ENCODE measurements at regions not wholly inside any gene's neighbourhood (a gene's known extent, or its start where the extent isn't known, plus 50 kb on each side); places are given as distances from the start of the nearest gene placed in this dataset.
A peak's percentile ranks its signal among the peaks of the same experiment; 100 is the strongest.
"Not testable (repeated sequence)": the region's sequence is repeated elsewhere in the genome, so short reads cannot be mapped to it uniquely, and the experiment has no call there.

DNA sequence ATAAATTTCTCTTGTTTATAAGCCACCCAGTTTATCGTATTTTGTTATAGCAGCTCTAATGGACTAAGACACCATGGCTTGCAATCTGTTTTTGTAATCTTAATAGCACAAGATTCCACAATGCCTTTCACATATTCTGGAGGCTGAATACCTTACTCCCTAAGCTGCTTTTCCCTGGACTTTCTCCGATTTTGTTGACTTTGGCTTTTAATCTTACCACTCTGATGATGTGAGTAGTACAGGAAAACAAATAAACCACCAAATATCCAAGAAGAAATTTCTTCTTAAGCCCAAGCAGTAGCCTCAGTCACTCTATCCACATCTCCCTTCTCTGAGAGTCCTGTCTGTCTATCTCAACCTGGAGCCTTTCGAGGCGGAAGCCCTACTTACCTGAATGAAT is 838.6 kb downstream of the LTN1 start:
- DNase-seq: no peak

DNA sequence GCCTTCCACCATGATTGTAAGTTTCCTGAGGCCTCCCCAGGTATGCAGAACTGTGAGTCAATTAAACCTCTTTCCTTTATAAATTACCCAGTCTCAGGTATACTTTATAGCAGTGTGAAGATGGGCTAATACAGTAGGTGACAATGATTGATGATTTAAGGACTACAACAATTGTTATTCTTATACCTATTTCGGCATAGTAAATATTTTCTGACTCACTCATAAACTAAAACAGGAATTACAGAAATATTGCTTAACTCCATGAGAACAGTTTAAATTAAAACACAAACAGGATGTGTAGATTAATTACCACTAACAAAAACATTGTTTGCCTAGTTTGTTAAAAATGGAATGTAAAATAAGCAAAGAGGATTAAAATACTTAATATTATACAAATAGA is 839.9 kb downstream of the LTN1 start:
- DNase-seq: no peak

DNA sequence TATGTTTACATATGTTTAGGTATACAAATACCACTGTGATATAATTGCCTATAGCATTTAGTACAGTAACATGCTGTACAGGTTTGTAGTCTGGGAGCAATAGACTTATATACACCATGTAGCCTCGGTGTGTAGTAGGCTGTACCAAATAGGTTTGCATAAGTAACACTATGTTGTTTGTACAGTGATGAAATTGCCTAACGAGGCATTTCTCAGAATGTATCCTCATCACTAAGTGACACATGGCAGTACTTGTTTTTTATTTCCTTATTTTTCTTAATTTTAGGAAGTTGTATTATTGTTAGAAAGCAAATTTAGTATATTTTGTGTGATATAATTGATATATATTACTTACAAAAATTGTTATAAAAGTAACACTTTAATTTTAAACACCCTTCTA is 840.9 kb downstream of the LTN1 start:
- no peak for DNase-seq

DNA sequence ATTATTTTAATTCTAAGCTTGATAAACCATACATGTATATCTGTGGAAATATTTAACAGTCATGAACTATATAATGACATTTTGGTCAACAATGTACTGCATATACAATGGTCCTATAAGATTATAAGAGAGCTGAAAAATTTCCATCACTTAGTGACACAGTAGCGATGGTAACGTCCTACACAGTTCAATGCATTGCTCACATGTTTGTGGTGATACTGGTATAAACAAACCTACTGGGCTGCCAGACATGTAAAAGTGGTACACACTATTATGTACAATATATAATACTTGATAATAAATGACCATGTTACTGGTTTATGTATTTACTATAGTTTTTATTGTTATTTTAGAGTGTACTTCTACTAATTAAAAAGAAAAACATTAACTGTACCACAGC is 841.9 kb downstream of the LTN1 start:
- no peak for DNase-seq

DNA sequence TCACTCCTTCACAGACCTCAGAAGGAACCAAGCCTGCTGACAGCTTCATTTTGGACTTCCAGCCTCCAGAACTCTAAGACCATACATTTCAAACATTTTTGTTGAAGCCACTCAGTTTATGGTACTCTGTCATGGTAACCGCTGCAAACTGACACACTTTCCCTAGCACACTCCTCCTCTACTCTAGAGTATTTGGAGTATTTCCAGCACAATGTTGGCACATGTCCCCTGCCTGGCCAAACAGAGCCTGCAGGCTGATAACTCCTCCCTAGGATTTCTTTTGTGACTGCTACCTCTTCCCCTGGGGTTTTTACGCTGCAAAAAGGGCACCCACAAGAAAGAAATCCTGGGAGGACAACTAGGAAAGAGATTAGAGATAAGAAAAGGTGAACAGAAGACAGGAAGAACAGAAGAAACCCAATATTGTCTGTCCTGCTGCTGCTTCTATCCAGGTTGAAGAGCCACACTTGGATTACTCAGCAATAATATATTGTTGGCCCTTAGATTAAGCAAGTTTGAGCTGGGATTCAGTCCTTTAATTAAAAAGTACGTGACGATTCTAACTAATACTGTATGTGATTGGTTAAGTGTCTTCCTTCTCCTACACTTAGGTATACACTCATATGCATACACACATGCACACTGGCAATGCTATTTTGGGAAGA is 844.1 kb downstream of the LTN1 start:
- DNase-seq: peak; percentile 13

DNA sequence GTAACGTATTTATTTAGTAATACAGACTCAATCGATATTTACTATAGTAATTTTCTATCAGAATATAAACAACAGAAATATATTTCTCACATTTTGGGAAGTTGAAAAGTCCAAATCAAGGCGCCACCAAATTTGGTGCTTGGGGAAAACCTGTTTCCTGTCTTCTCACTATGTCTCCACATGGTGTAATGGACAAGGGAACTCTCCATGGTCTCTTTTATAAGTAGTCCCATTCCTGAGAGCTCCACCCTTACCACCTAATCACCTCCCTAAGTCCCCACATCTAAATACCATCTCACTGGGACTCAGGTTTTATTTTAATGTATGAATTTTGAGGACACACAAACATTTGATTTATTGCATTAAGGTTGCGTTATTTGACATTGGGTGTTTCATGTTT is 848.0 kb downstream of the LTN1 start:
- DNase-seq: no peak

DNA sequence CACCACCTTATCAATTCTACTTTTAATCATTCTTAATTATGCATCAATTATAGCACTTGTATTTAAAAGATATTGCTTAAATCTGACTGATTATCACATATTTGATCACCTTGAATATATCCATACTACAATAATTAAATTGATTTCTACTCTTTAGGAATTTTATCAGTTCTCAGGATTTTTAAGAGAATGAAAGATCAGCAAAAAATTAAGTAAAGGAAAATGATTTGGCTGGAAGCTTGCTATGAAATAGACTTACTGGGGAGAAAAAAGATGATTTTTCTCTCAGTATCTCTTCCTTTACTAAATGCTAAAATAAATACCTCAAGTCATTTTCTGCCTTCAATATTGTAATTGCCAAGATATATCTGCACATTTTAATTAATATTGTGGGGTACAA is 848.6 kb downstream of the LTN1 start:
- no peak for DNase-seq

DNA sequence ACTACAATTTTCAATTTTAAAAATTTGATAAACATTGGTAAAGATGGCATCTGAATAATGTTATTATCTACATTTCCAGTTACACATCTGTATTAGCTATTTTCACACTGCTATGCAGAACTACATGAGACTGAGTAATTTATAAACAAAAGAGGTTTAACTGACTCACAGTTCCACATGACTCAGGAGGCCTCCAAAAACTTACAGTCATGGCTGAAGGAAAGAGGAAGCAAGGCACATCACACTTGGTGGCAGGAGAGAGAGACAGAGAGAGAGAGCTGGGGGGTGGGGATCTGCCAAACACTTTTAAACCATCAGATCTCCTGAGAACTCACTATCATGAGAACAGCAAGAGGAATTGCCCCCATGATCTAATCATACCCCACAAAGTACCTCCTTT is 850.0 kb downstream of the LTN1 start:
- no peak for DNase-seq

DNA sequence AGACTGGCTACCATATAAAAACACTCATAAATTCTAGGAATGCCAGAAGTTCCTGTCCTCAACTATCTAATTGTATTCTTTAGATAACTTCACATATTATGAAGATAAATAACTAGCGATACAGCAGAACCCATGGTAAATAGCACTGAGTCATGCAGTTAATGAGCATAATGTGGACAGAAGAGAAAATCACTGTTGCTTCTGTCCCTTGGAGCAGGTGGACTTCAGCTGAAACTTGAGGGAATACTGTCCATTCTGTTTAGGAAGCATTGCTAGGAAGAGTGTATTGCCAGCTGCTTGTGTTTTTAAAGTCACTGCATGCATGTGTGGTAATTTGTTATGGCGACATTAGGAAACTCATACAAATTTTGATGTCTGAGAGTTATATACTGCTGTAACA is 854.4 kb downstream of the LTN1 start:
- DNase-seq: no peak

DNA sequence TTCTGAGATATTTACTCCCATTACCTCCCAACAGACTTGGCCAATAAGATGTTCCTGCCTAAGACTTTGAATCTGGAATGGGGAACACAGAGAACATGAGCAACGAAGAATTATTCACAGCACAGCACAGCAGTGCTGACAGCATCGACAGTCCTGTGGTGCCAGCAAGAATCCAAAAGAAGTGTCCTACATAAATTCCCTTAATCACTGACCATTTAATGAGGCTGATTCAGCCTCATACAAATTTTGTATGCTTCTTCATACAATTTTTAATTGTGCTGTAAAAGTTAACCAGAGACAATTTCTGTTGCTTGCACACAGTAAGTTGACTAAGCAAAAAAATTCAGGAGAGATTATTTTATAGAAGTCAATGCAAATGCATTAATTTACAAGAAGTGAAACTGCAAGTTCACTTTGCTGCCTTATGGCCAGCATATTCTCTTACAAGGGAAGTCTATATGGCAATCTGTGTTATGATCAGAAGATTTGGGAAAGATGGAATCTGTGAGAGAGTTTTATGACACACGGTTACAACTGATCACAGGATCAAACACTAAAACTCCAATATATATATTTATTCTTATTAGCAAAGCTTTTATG is 855.9 kb downstream of the LTN1 start:
- DNase-seq: no peak

DNA sequence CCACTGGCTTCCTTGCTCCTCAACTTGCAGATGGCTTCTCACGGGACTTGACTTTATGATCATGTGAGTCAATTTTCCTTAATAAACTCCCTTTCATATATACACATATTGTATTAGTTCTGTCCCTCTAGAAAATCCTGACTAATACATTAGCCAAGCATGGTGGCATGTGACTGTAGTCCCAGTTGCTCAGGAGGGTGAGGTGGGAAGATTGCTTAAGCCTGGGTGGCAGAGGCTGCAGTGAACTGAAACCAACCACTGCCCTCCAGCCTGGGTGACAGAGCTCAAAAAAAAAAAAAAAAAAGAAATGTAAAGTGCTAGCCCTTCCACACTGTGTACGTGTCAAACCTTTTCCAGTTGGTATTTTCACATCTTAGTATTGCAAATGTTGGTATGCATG is 857.0 kb downstream of the LTN1 start:
- no peak for DNase-seq

DNA sequence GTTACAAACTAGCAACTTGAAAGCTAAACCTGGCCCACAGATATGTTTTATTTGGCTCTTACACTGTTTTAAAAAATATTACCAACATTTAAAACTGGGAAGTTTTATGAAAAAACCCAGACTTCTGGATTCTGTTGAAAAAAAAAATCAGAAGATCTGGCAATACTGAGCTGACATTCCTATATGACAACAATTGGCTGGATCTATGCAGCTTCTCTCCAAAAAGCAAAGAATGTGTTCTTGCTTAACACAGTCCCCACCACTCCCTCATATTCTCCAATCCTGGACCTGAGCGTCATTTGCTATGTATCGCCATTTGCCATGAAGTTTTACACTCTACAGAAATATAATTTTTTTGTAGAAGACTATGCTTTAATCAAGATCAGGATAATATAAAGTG is 859.6 kb downstream of the LTN1 start:
- no peak for DNase-seq

DNA sequence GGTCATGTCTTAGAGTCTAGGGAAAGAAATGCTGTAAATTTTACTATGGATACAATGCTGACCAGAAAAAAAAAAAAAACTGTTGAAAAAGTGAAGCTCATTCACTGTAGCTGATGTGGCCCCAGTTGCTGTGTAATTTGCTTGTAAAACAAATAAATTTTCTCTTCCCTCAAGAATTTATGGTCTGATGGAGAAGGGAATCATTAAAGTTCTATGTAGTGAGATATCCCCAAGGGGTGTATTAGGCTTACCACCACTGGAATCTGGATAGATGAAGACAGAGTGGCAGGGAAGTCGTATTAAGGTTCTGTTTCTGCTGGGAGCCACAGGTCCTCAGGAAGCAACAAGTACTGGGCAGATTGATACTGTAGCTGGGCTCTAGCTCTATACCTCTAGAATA is 860.0 kb downstream of the LTN1 start:
- DNase-seq: no peak

DNA sequence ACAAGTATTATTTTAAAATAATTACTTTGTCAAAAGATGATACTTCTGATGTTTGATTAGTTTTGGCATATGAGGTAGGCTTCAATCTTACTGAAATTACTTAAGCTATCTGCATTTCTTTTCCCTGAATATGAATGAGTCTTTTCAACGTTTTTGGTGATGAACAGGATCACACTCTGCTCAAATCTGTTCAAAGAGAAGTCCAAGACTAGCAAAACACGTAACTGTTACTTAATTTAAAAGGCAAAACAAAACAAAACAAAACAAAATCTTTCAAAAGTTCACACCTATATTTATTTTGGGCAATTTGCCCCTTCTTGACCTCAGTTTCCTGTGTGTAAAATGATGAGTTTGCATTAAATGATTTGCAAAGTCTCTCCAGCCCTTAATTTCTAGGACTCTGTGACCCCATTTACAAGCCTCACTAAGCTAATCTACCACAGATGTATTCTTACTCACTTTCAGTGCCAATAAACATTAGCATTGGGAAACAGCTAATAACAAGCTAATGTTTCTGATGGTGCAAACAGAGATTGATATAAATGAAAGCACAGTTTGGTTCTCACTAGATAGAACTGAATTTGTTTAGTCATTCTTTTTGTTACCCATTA is 865.4 kb downstream of the LTN1 start:
- DNase-seq: no peak

DNA sequence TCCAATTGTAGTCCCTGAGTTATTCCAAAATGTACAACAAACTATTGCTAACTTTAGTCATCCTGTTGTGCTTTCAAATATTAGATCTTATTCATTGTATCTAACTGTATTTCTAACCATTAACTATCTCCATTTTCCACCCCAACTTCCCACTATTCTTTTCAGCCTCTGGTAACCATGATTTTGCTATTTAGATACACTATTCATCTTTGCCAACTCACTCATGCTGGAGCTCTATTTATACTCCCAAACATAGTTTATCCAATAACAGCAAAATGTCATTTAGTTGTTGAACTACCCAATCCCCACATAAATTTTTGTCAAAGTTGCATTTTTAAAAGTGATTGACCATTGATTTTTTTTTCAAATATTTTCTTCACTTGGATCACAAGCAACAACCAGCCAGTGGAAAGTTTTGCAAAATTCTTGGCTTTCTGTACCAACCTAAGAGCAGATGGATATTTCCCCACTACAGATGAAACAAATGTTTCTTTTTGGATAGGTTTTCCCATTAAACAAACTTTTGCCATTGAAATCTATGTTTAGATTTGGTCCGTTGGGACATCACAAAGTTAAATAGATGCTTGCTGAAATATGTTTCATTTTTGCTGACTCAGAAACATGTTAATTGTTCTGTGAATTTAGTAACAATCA is 866.0 kb downstream of the LTN1 start:
- no peak for DNase-seq

DNA sequence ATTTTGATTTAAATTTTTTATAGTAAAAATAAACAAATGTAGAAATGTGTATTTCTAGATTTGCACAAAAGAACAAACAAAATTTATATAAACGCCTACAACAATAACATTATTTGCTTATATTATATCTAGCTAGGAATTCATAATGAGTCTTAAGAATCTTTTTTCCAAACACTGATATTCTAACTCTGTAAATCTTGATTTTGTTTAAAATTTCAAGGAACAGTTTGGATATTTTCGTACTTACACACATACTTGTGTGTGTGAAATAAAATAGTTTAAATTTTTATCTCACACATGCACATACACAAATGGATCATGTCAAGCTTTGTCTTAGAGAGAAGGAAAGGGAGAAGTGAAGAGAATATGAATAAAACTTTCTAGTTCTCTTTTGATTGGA is 868.1 kb downstream of the LTN1 start:
- DNase-seq: no peak

DNA sequence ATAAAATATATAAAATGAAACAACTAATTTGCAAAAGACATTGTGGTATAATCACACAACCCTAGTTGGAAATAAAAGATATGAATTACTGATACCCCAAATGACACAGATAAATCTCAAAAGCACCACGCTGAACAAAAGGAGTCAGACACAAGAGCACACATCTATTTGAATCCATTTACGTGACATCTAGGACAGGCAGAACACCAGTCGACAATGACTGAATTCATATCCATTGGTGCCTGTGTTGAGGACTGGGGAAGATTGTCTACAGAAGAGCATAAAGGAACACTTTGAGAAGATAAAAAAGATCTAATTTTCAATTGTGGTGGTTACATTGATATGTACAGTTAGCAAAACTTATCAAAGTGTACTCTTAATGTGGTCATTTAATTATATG is 874.1 kb downstream of the LTN1 start:
- no peak for DNase-seq

DNA sequence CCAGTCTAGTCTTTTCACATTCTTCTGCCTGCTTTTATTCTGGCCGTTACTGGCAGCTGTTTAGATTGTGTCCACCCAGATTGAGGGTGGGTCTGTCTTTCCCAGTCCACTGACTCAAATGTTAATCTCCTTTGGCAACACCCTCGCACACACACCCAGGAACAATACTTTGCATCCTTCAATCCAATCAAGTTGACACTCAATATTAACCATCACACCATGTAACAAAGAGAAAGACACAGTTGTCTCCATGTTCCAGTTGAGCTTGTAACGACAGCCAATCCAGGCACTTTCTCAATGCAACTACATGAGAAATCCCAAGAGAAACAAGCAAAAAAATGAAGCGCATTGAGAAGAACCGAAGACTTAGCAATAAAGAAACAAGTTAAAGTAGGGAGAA is 877.7 kb downstream of the LTN1 start:
- DNase-seq: not testable (repeated sequence)

DNA sequence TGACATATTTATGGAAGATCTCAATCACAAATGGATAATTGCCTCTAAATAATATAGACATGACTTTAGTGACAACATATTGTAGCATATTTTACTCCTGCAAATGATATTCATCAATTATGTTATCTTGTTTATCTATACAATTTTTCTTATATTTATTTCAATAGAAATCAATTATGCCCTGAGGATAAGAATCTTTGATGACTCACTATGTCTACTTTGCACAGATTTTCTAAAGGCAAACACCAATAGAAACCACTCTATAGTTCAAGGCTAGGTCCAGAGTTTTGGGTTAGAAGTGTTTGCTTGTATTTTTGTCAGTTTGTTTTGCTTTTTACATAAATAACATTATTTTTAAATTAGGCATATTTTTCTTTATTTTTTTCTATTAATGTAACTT is 879.0 kb downstream of the LTN1 start:
- no peak for DNase-seq

DNA sequence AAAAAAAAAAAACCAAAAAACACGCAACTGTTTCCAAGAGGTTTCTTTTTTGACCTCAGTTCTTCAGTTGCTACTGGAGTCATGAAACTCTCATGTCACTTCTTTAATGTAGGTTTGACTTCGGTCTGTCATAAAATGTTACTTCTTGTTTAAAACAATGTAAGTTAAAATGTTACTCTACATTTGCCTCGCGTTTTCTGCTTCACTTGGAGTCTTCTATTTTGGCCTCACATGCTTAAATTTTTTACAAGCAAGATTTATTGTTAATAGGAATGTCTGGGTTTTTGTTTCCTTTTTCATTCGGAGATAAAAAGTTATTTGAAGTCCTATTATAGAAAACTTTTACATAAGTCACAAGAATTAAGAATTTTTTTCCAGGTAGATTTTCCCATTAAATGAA is 880.2 kb downstream of the LTN1 start:
- DNase-seq: no peak

DNA sequence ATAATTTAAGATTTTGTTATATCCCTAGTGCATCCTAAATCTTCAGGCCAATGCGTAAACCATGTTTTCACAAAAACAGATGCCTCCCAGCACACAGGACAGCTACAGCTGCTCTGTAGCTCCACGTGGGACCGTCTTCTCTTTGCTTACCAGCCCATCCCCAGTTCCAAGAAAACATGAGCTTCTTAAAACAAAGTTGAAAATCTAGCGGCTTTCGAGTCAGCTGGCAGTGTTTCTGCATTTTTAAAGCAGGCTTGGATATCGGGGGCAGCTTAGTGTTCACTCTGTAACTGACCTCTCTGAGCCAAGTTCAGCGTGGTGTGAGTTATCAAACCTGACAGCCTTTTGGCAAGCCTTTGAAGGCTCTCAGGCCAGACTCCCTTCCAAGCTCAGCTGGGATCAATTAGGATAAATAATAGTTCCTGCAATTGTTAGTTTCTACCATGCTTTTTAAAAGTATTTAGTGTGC is 881.5 kb downstream of the LTN1 start:
- DNase-seq: no peak

DNA sequence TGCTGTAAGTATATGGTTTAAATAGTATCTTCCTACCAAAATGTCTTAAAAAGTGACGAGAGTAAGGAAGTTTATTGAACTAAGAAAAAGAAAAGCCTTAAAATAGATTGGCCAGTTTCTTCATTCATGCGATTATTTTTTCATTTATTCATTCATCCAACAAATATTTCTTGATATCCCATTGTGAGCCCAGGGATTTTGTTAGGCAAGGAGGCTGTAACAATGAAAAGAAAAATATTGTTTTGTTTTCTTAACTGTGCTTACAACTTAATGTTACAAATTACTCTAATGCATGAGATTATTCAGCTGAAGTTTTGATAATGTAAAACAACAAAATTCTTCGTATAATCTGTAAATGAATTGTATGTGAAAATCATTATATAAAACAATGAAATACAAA is 882.0 kb downstream of the LTN1 start:
- DNase-seq: no peak

DNA sequence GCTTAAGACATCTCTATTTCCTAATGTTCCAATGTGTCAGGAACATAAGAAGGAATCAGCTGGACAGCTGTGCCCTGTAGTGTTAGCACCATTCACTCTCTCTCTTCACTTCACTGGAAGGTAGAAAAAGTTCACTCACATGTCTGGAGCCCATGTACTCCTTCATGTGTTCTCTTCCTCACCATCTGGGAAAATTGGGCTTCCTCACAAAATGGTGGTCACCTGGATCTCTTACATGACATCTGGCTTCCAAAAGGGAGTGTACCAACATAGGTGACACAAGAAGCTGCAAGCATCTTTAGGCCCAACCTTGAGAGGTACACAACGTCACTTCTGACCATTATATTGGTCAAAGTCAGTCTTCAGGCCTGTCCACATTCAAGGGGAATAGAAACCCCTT is 882.6 kb downstream of the LTN1 start:
- no peak for DNase-seq

DNA sequence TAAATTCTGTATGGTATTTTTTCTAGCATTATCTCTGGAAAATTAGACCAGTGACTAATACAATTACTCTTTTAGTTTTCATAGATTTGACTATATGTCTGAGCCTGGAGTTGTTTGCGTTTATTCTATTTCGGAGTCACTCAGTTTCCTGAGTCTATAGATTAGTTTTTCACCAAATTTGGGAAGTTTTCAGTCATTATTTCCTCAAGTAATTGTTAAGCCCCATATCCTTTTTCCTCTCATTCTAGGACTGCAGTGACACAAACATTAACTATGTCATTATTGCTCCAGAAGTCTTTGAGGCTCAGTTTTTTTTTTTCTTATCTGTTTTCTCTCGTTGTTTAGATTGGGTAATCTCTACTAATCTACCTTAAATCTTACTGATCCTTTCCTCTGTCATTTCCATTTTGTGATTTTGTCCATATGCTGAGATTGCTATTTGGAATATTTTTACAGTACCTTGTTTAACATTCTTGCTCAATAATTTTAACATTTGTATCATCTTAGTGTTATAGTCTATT is 886.2 kb downstream of the LTN1 start:
- DNase-seq: no peak

All from NCI-H2029 treated with DMSO at 0.1 percent for 48 hours (cell line).